GM18508 (cell line): ENCODE measurements at regions not wholly inside any gene's neighbourhood (a gene's known extent, or its start where the extent isn't known, plus 50 kb on each side); places are given as distances from the start of the nearest gene placed in this dataset.
A peak's percentile ranks its signal among the peaks of the same experiment; 100 is the strongest.

Experiments used
- ATAC-seq: cut with Tn5 transposase; IDR thresholded peaks from one replicate; pipeline ENCODE4 v1.9.1; 2021; ENCODE audit warnings: moderate number of reproducible peaks; ENCODE audit not compliant: insufficient read depth, unreplicated experiment

GRCh38 chr3:24958910-24959447 lies 464.3 kb upstream of the THRB start:
- ATAC-seq = no peak

GRCh38 chr3:24963762-24964625 lies 464.1 kb upstream of the RARB start:
- no peak for ATAC-seq

GRCh38 chr3:24965706-24966385 lies 462.2 kb upstream of the RARB start:
- ATAC-seq = no peak

- ATAC-seq = no peak
Measured at GRCh38 chr3:24968036-24968435, 460.0 kb upstream of the RARB start.

- ATAC-seq = no peak
Measured at GRCh38 chr3:24972491-24972890, 455.6 kb upstream of the RARB start.

GRCh38 chr3:24981309-24981708 lies 446.8 kb upstream of the RARB start:
- no peak for ATAC-seq

- no peak for ATAC-seq
Measured at GRCh38 chr3:24981924-24982323, 446.1 kb upstream of the RARB start.

- no peak for ATAC-seq
Measured at GRCh38 chr3:24985668-24986067, 442.4 kb upstream of the RARB start.

GRCh38 chr3:24986612-24987011 lies 441.5 kb upstream of the RARB start:
- ATAC-seq = no peak

GRCh38 chr3:24999357-24999756 lies 428.7 kb upstream of the RARB start:
- ATAC-seq = no peak

GRCh38 chr3:25000971-25001591 lies 427.0 kb upstream of the RARB start:
- no peak for ATAC-seq

GRCh38 chr3:25002052-25002451 lies 426.0 kb upstream of the RARB start:
- no peak for ATAC-seq

- ATAC-seq = peak; percentile 100
Measured at GRCh38 chr3:25007974-25008658, 419.9 kb upstream of the RARB start.

GRCh38 chr3:25009665-25010064 lies 418.4 kb upstream of the RARB start:
- ATAC-seq = no peak

- no peak for ATAC-seq
Measured at GRCh38 chr3:25015599-25015998, 412.5 kb upstream of the RARB start.

- no peak for ATAC-seq
Measured at GRCh38 chr3:25018909-25019308, 409.2 kb upstream of the RARB start.

GRCh38 chr3:25019506-25019905 lies 408.6 kb upstream of the RARB start:
- no peak for ATAC-seq

GRCh38 chr3:25021816-25022215 lies 406.2 kb upstream of the RARB start:
- no peak for ATAC-seq

GRCh38 chr3:25023876-25024275 lies 404.2 kb upstream of the RARB start:
- no peak for ATAC-seq

- ATAC-seq = no peak
Measured at GRCh38 chr3:25025236-25025635, 402.8 kb upstream of the RARB start.
